ENCODE measurements at regions not wholly inside any gene's neighbourhood (a gene's known extent, or its start where the extent isn't known, plus 50 kb on each side); places are given as distances from the start of the nearest gene placed in this dataset.
"Not testable (repeated sequence)": the region's sequence is repeated elsewhere in the genome, so short reads cannot be mapped to it uniquely, and the experiment has no call there.

- Mint-ChIP-seq H3K4me1 (ENCODE audit: low read depth) (no peaks in the 10 kb centered on the region), H3K9me3 (peaks cover 3% of the 10 kb centered on the region), H3K36me3 (ENCODE audit: insufficient read depth) (no peaks in the 10 kb centered on the region), H3K4me3 (no peak overlapping the region), H3K27me3 (ENCODE audit: low read depth) (no peaks in the 10 kb centered on the region)
- ATAC-seq, result no peak
- DNase-seq, result no peak
Observed at GRCh38 chr21:18772404-18772803, 368.8 kb upstream of the TMPRSS15 start.

- Mint-ChIP-seq H3K36me3 (ENCODE audit: insufficient read depth) (no peaks in the 10 kb centered on the region), H3K4me1 (ENCODE audit: low read depth) (no peaks in the 10 kb centered on the region), H3K27me3 (ENCODE audit: low read depth) (no peaks in the 10 kb centered on the region), H3K4me3 (no peak overlapping the region), H3K9me3 (peaks cover 3% of the 10 kb centered on the region)
- ATAC-seq (no peak), DNase-seq (no peak)
Observed at GRCh38 chr21:18772897-18773296, 369.3 kb upstream of the TMPRSS15 start.

DNA sequence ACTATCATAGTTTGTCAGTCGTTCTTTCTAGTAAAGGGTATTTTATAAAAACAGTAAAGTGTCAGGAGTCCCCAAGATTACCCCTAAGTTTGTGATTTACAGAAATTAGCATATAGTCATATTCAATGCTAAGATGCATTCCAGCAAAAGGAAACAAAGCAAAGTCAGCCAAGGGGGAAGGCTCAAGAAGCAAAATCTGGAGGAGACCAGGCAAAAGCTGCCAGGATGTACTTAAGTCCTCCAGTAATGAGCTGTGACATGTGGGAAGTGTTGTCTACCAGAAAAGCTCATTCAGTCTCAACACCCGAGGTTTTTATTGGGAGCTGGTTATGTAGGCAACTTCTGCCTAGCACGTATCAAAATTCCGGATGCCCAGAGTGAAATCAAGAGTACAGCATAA lies 373.4 kb upstream of the TMPRSS15 start:
- ATAC-seq (no peak), DNase-seq (no peak)
- Mint-ChIP-seq H3K4me1 (ENCODE audit: low read depth) (no peaks in the 10 kb centered on the region), H3K27me3 (ENCODE audit: low read depth) (no peaks in the 10 kb centered on the region), H3K36me3 (ENCODE audit: insufficient read depth) (no peaks in the 10 kb centered on the region), H3K9me3 (peaks cover 10% of the 10 kb centered on the region), H3K4me3 (no peak overlapping the region)

GRCh38 chr21:18782721-18783120 lies 379.1 kb upstream of the TMPRSS15 start:
- ATAC-seq (no peak), DNase-seq (no peak)
- no peaks in the 10 kb centered on the region for H3K4me1 Mint-ChIP-seq (ENCODE audit: low read depth)
- peaks cover 24% of the 10 kb centered on the region for H3K9me3 Mint-ChIP-seq
- no peaks in the 10 kb centered on the region for H3K36me3 Mint-ChIP-seq (ENCODE audit: insufficient read depth)
- no peak overlapping the region for H3K4me3 Mint-ChIP-seq
- H3K27me3 Mint-ChIP-seq (ENCODE audit: low read depth), result no peaks in the 10 kb centered on the region

DNA sequence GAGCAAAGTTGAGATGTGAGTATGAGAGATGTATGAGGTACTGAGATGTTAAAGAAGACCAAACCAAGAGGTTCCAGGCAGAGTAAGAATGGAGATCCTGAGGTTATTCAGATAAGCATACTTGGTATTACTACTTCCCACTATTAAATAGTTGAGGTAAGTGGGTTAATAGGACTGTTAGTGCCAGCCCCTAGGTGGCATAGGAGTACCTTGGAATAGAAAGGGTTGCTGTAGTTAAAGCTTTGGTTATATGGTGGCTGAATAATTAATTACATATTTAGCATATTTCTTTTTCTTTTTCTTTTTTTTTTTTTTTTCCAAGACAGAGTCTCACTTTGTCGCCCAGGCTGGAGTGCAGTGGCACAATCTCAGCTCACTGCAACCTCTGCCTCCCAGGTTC lies 397.9 kb upstream of the TMPRSS15 start:
- H3K4me1 Mint-ChIP-seq (ENCODE audit: low read depth), result no peaks in the 10 kb centered on the region
- H3K4me3 Mint-ChIP-seq, result no peak overlapping the region
- no peak for DNase-seq
- H3K9me3 Mint-ChIP-seq, result peaks cover 33% of the 10 kb centered on the region
- no peaks in the 10 kb centered on the region for H3K27me3 Mint-ChIP-seq (ENCODE audit: low read depth)
- H3K36me3 Mint-ChIP-seq (ENCODE audit: insufficient read depth), result no peaks in the 10 kb centered on the region
- ATAC-seq, result no peak

- DNase-seq, result no peak
- H3K4me3 Mint-ChIP-seq, result no peak overlapping the region
- peaks cover 26% of the 10 kb centered on the region for H3K9me3 Mint-ChIP-seq
- no peaks in the 10 kb centered on the region for H3K4me1 Mint-ChIP-seq (ENCODE audit: low read depth)
- no peaks in the 10 kb centered on the region for H3K27me3 Mint-ChIP-seq (ENCODE audit: low read depth)
- no peak for ATAC-seq
- no peaks in the 10 kb centered on the region for H3K36me3 Mint-ChIP-seq (ENCODE audit: insufficient read depth)
Observed at GRCh38 chr21:18803624-18804023, 400.0 kb upstream of the TMPRSS15 start.

DNA sequence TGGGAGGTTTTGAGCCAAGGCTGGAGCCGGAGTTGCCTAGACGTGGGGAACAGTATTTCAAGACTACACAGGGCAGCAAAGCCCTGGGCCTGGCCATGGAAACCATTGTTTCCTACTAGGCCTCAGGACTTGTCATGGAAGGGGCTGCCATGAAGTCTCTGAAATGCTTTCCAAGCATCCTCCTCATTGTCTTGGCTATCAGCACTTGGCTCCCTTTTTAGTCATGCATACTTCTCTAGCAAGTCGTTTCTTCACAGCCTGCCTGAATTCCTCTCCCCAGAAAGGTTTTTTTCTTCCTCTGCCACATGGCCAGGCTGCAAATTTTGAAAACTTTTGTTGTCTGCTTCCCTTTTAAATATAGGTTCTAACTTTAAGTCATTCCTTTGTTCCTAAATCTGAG lies 406.6 kb upstream of the TMPRSS15 start:
- no peaks in the 10 kb centered on the region for H3K27me3 Mint-ChIP-seq (ENCODE audit: low read depth)
- no peaks in the 10 kb centered on the region for H3K4me1 Mint-ChIP-seq (ENCODE audit: low read depth)
- H3K36me3 Mint-ChIP-seq (ENCODE audit: insufficient read depth), result no peaks in the 10 kb centered on the region
- no peak for DNase-seq
- ATAC-seq, result no peak
- peaks cover 29% of the 10 kb centered on the region for H3K9me3 Mint-ChIP-seq
- no peak overlapping the region for H3K4me3 Mint-ChIP-seq

DNA sequence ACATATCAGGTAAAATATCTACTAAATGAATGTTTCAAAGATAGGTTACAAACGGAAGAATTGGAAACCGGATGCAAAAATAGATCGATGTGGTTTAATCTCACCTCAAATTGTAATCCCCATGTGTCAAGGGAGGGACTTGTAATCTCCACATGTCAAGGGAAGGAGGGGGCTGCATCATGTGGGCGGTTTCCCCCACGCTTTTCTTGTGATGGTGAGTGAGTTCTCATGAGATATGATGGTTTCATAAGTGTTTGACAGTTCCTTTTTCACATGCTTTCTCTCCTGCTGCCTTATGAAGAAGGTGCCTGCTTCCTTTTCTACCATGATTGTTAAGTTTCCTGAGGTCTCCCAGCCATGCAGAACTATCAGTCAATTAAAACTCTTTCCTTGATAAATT lies 408.7 kb upstream of the TMPRSS15 start:
- H3K27me3 Mint-ChIP-seq (ENCODE audit: low read depth), result no peaks in the 10 kb centered on the region
- H3K4me1 Mint-ChIP-seq (ENCODE audit: low read depth), result no peaks in the 10 kb centered on the region
- peaks cover 21% of the 10 kb centered on the region for H3K9me3 Mint-ChIP-seq
- DNase-seq, result no peak
- no peak overlapping the region for H3K4me3 Mint-ChIP-seq
- ATAC-seq, result no peak
- no peaks in the 10 kb centered on the region for H3K36me3 Mint-ChIP-seq (ENCODE audit: insufficient read depth)

DNA sequence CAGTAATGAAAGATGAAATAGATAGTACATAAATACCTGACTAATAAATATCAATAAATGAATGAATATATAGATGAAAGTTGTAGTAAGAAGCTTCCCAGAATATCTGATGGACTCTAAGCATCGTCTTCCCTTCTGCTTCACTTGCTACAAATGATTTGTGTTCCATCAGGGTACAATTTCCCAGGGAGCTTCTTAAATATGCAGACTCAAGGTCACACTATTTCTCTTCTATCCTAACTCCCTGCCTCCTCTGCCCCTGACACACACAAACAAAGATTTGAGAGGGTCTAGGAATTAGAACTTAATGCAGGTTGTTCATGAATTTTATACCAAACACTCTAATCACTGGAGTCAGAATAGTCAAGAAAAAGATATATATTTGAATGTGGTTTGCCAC lies 415.9 kb upstream of the TMPRSS15 start:
- no peak overlapping the region for H3K4me3 Mint-ChIP-seq
- ATAC-seq (no peak), DNase-seq (no peak)
- H3K4me1 Mint-ChIP-seq (ENCODE audit: low read depth), result no peaks in the 10 kb centered on the region
- no peaks in the 10 kb centered on the region for H3K36me3 Mint-ChIP-seq (ENCODE audit: insufficient read depth)
- no peaks in the 10 kb centered on the region for H3K27me3 Mint-ChIP-seq (ENCODE audit: low read depth)
- peaks cover 12% of the 10 kb centered on the region for H3K9me3 Mint-ChIP-seq

DNA sequence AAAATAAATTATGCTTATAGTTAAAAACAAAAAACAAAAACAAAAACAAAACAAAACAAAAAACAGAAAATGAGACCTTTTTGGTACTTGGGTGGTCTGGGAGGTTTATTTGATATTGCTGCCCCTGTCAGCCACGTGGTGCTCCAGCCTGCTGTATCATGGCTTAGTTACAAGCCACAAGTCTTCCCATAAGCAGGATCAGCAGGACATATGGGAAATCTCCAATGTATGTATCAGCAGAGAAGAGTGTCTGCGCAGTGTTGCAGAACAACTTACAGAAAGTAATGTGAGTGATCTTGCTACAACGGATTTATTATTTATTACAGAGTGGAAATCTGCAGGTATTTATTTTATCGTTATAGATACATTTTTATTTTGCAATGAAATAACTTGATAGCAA lies 423.0 kb upstream of the TMPRSS15 start:
- Mint-ChIP-seq H3K4me1 (ENCODE audit: low read depth) (no peaks in the 10 kb centered on the region), H3K4me3 (no peak overlapping the region), H3K27me3 (ENCODE audit: low read depth) (no peaks in the 10 kb centered on the region), H3K36me3 (ENCODE audit: insufficient read depth) (no peaks in the 10 kb centered on the region), H3K9me3 (peaks cover 2% of the 10 kb centered on the region)
- no peak for ATAC-seq
- DNase-seq, result no peak

DNA sequence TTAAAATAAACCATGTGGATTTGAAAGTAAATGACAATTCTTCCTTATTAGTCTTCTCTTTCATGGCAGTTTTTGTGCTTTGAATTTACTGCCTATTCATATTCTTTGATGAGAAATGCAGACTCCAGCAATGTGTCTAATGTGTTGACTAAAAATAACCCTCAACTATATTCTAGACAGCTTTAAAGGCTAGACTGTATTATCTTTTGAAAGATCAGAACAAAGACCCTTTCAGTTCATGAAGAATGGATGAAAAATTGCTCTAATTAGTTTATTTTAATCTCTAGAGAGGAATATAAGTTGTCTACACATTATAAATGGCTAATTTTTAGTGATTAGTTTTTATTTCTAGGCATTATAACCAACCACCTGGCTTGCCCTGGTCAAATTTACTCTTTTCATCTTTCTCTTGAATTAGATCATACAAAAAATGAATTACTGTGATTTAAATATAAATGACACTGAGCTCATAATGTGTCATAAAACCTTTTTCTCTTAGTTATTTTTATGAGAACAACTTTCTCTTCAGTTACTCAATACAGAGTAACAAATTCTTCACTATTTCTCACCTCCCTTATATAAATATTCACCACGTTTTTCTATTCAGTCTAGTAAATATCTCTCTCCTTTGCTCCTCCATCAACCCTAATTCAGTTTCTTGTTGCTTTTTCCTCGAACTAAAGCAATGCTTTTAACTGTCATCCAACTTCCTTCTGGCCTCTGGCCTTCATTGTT lies 428.5 kb upstream of the TMPRSS15 start:
- ATAC-seq (no peak), DNase-seq (no peak)
- Mint-ChIP-seq H3K36me3 (ENCODE audit: insufficient read depth) (no peaks in the 10 kb centered on the region), H3K4me3 (no peak overlapping the region), H3K27me3 (ENCODE audit: low read depth) (no peaks in the 10 kb centered on the region), H3K9me3 (peaks cover 19% of the 10 kb centered on the region), H3K4me1 (ENCODE audit: low read depth) (no peaks in the 10 kb centered on the region)

GRCh38 chr21:18832950-18833349 lies 429.4 kb upstream of the TMPRSS15 start:
- ATAC-seq, result no peak

GRCh38 chr21:18834121-18834520 lies 430.5 kb upstream of the TMPRSS15 start:
- H3K36me3 Mint-ChIP-seq (ENCODE audit: insufficient read depth); DNase-seq; H3K4me1 Mint-ChIP-seq (ENCODE audit: low read depth); H3K4me3 Mint-ChIP-seq; H3K27me3 Mint-ChIP-seq (ENCODE audit: low read depth); ATAC-seq: not testable (repeated sequence)
- peaks cover 25% of the 10 kb centered on the region for H3K9me3 Mint-ChIP-seq

More at GRCh38 chr21:18832950-18833349, 429.4 kb upstream of the TMPRSS15 start:
- Mint-ChIP-seq H3K9me3 (peaks cover 20% of the 10 kb centered on the region), H3K4me1 (ENCODE audit: low read depth) (no peaks in the 10 kb centered on the region), H3K36me3 (ENCODE audit: insufficient read depth) (no peaks in the 10 kb centered on the region), H3K4me3 (no peak overlapping the region), H3K27me3 (ENCODE audit: low read depth) (no peaks in the 10 kb centered on the region)
- no peak for DNase-seq

- ATAC-seq, result no peak
- DNase-seq, result no peak
- Mint-ChIP-seq H3K27me3 (ENCODE audit: low read depth) (no peaks in the 10 kb centered on the region), H3K4me3 (no peak overlapping the region), H3K36me3 (ENCODE audit: insufficient read depth) (no peaks in the 10 kb centered on the region), H3K9me3 (peaks cover 14% of the 10 kb centered on the region), H3K4me1 (ENCODE audit: low read depth) (no peaks in the 10 kb centered on the region)
Observed at GRCh38 chr21:18840239-18840638, 436.7 kb upstream of the TMPRSS15 start.

DNA sequence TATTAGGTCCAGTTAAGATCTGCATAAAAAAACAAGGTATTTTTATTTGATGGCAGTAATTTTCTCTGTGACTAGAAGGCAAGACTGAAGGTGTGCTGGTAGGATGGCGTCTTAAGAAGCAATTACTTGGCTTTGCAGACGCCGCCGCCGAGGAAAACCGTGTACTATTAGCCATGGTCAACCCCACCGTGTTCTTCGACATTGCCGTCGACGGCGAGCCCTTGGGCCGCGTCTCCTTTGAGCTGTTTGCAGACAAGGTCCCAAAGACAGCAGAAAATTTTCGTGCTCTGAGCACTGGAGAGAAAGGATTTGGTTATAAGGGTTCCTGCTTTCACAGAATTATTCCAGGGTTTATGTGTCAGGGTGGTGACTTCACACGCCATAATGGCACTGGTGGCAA lies 454.0 kb upstream of the TMPRSS15 start:
- peaks cover 25% of the 10 kb centered on the region for H3K9me3 Mint-ChIP-seq
- ATAC-seq; H3K4me1 Mint-ChIP-seq (ENCODE audit: low read depth); DNase-seq; H3K27me3 Mint-ChIP-seq (ENCODE audit: low read depth); H3K36me3 Mint-ChIP-seq (ENCODE audit: insufficient read depth); H3K4me3 Mint-ChIP-seq: not testable (repeated sequence)

Data from activated T-cell treated with anti-CD3 and anti-CD28 coated beads, Interleukin-2, amount 50 U/mL, for 4 hours (primary cell).